GM23338 (cell line): ENCODE measurements at regions not wholly inside any gene's neighbourhood (a gene's known extent, or its start where the extent isn't known, plus 50 kb on each side); places are given as distances from the start of the nearest gene placed in this dataset.

Experiments
- ATAC-seq: fragments of 200-7000 bp; cut with Tn5 transposase; 3 replicates; pipeline ENCODE4 v1.9.1; 2020
- DNase-seq: peaks from one replicate; pipeline ENCODE4 v3.0.0-alpha.2; 2015; ENCODE audit warnings: low spot score
- H2AFZ ChIP-seq: fragments of 200-600 bp; sonication (generic); 2 replicates; pipeline ENCODE4 v1.8.0; 2016; ENCODE audit warnings: antibody characterized with exemption, mild to moderate bottlenecking, moderate library complexity
- H3F3A ChIP-seq: fragments of 200-600 bp; sonication (generic); replicated peaks from 2 replicates; pipeline ENCODE4 v1.8.0; 2017; ENCODE audit warnings: antibody characterized with exemption, mixed run types, low read depth
- H3K27ac ChIP-seq: fragments of 200-600 bp; sonication (generic); 2 replicates; pipeline ENCODE4 v1.6.1; 2016; ENCODE audit warnings: low read depth
- H3K27me3 ChIP-seq: fragments of 200-600 bp; sonication (generic); 2 replicates; pipeline ENCODE4 v1.8.0; 2016; ENCODE audit warnings: mild to moderate bottlenecking, mixed run types, moderate library complexity; ENCODE audit not compliant: insufficient read depth
- H3K36me3 ChIP-seq: fragments of 200-600 bp; sonication (generic); 2 replicates; pipeline ENCODE4 v1.8.0; 2016; ENCODE audit warnings: mild to moderate bottlenecking; ENCODE audit not compliant: insufficient read depth
- H3K4me1 ChIP-seq: fragments of 200-600 bp; sonication (generic); 2 replicates; pipeline ENCODE4 v1.8.0; 2016; ENCODE audit warnings: mild to moderate bottlenecking, moderate library complexity; ENCODE audit not compliant: insufficient read depth
- H3K4me2 ChIP-seq: fragments of 200-600 bp; sonication (generic); 2 replicates; pipeline ENCODE4 v1.7.1; 2017; ENCODE audit warnings: mixed run types
- H3K4me3 ChIP-seq: fragments of 200-600 bp; sonication (generic); 2 replicates; pipeline ENCODE4 v1.6.1; 2016; ENCODE audit warnings: mixed run types
- H3K79me2 ChIP-seq: fragments of 200-600 bp; sonication (generic); replicated peaks from 2 replicates; pipeline ENCODE4 v1.8.0; 2017; ENCODE audit warnings: mild to moderate bottlenecking; ENCODE audit not compliant: insufficient read depth
- H3K9me2 ChIP-seq: fragments of 200-600 bp; sonication (generic); 2 replicates; pipeline ENCODE4 v1.8.0; 2017; ENCODE audit not compliant: insufficient read depth
- H4K20me1 ChIP-seq: fragments of 200-600 bp; sonication (generic); replicated peaks from 2 replicates; pipeline ENCODE4 v1.8.0; 2017; ENCODE audit warnings: mild to moderate bottlenecking; ENCODE audit not compliant: insufficient read depth
- H3K27ac Mint-ChIP-seq: 2 replicates; pipeline ENCODE4 v1.8.0; 2020; ENCODE audit warnings: inconsistent platforms, mild to moderate bottlenecking, moderate library complexity, mixed read lengths
- H3K27me3 Mint-ChIP-seq: 3 replicates; pipeline ENCODE4 v1.8.0; 2022; ENCODE audit warnings: low read depth, mild to moderate bottlenecking, moderate library complexity, mixed read lengths, inconsistent platforms; ENCODE audit not compliant: insufficient read depth, poor library complexity
- H3K36me3 Mint-ChIP-seq: 3 replicates; pipeline ENCODE4 v1.8.0; 2021; ENCODE audit warnings: low read depth, mild to moderate bottlenecking, inconsistent platforms, moderate library complexity, mixed read lengths
- H3K4me1 Mint-ChIP-seq: 3 replicates; pipeline ENCODE4 v1.8.0; 2020; ENCODE audit warnings: mild to moderate bottlenecking, inconsistent platforms, mixed read lengths
- H3K4me3 Mint-ChIP-seq: 3 replicates; pipeline ENCODE4 v1.8.0; 2021; ENCODE audit warnings: moderate library complexity, mild to moderate bottlenecking, inconsistent platforms, mixed read lengths
- H3K9me3 Mint-ChIP-seq: 3 replicates; pipeline ENCODE4 v1.8.0; 2020; ENCODE audit warnings: moderate library complexity, mild to moderate bottlenecking, inconsistent platforms, mixed read lengths
- CREB1 ChIP-seq: fragments of 250-450 bp; sonication (Bioruptor Pico); IDR thresholded peaks from 2 replicates; pipeline ENCODE4 v1.5.0; 2020; ENCODE audit warnings: low read depth, mild to moderate bottlenecking, moderate library complexity
- CTCF ChIP-seq, 2 experiments: fragments of 200-600 bp in 1 of 2; sonication (generic) in 1 of 2; conservative IDR thresholded peaks; 2 replicates each; pipeline versions ENCODE4 v1.5.1 to v1.6.1; 2016 to 2017; ENCODE audit warnings: antibody characterized with exemption in 2 of 2, low read depth in 2 of 2, mild to moderate bottlenecking in 2 of 2, moderate library complexity in 1 of 2
- ETS1 ChIP-seq: IDR thresholded peaks from 2 replicates; pipeline ENCODE4 v1.6.1; 2016; ENCODE audit warnings: antibody characterized with exemption
- EZH2 ChIP-seq: fragments of 200-600 bp; sonication (generic); IDR thresholded peaks from one replicate; pipeline ENCODE4 v1.8.0; 2017; ENCODE audit warnings: antibody characterized with exemption, mild to moderate bottlenecking, low read depth; ENCODE audit not compliant: unreplicated experiment
- EZH2phosphoT487 ChIP-seq: fragments of 200-600 bp; sonication (generic); IDR thresholded peaks from one replicate; pipeline ENCODE4 v1.8.1; 2018; ENCODE audit warnings: antibody characterized with exemption; ENCODE audit not compliant: unreplicated experiment
- JUNB ChIP-seq: IDR thresholded peaks from one replicate; pipeline ENCODE4 v1.6.1; 2016; ENCODE audit warnings: antibody characterized with exemption; ENCODE audit not compliant: unreplicated experiment
- NANOG ChIP-seq: IDR thresholded peaks from 2 replicates; pipeline ENCODE4 v1.6.1; 2016; ENCODE audit warnings: antibody characterized with exemption, borderline replicate concordance
- POLR2AphosphoS5 ChIP-seq: IDR thresholded peaks from 2 replicates; pipeline ENCODE4 v1.6.1; 2016; ENCODE audit warnings: antibody characterized with exemption, low read depth
- REST ChIP-seq: IDR thresholded peaks from one replicate; pipeline ENCODE4 v1.6.1; 2018; ENCODE audit warnings: antibody characterized with exemption; ENCODE audit not compliant: unreplicated experiment
- STAT1 ChIP-seq: IDR thresholded peaks from one replicate; pipeline ENCODE4 v1.6.1; 2016; ENCODE audit warnings: antibody characterized with exemption; ENCODE audit not compliant: unreplicated experiment
- ZNF114 ChIP-seq: fragments of 250-450 bp; sonication (Bioruptor Pico); IDR thresholded peaks from 2 replicates; pipeline ENCODE4 v1.5.0; 2020; ENCODE audit warnings: mild to moderate bottlenecking, moderate library complexity
- ZNF331 ChIP-seq: fragments of 250-450 bp; sonication (Bioruptor Pico); IDR thresholded peaks from 2 replicates; pipeline ENCODE4 v1.5.0; 2020; ENCODE audit warnings: low read depth, mild to moderate bottlenecking, moderate library complexity
- ZNF462 ChIP-seq: fragments of 250-450 bp; sonication (Bioruptor Pico); IDR thresholded peaks from 2 replicates; pipeline ENCODE4 v1.5.0; 2020; ENCODE audit warnings: mild to moderate bottlenecking, moderate library complexity

- peaks cover 89% of the 10 kb centered on the region for H3K9me3 Mint-ChIP-seq
These were observed 440.8 kb upstream of the SALL3 start for GRCh38 chr18:78538669-78539440.

More at GRCh38 chr18:78538669-78539440, 440.8 kb upstream of the SALL3 start:
- Histone ChIP-seq H3K27ac (no peak overlapping the region), H3K36me3 (no peaks in the 10 kb centered on the region), H3K4me1 (no peaks in the 10 kb centered on the region), H3K79me2 (no peaks in the 10 kb centered on the region), H3K4me2 (no peak overlapping the region), H3K4me3 (no peak overlapping the region), H4K20me1 (no peaks in the 10 kb centered on the region), H2AFZ (no peak overlapping the region), H3K9me2 (no peaks in the 10 kb centered on the region), H3F3A (no peaks in the 10 kb centered on the region), H3K27me3 (no peaks in the 10 kb centered on the region)
- peaks cover 45% of the 10 kb centered on the region for H3K36me3 Mint-ChIP-seq
- no peak overlapping the region for H3K4me3 Mint-ChIP-seq
- H3K27ac Mint-ChIP-seq: no peak overlapping the region
- no peak for ATAC-seq
- TF ChIP-seq ETS1 (no peak), POLR2AphosphoS5 (no peak), JUNB (no peak), CREB1 (CRISPR knock-in tag) (no peak), EZH2 (no peak), ZNF331 (CRISPR knock-in tag) (no peak), CTCF (conservative IDR thresholded peaks at IDR 0.05; ENCODE audit: low read depth in 2 of 2) (no peak), REST (no peak), STAT1 (no peak), ZNF462 (CRISPR knock-in tag) (no peak), EZH2phosphoT487 (no peak), ZNF114 (CRISPR knock-in tag) (no peak), NANOG (no peak)
- no peaks in the 10 kb centered on the region for H3K27me3 Mint-ChIP-seq
- DNase-seq: no peak
- H3K4me1 Mint-ChIP-seq: no peaks in the 10 kb centered on the region
